CD4-positive, alpha-beta memory T cell (primary cell): ENCODE measurements at regions not wholly inside any gene's neighbourhood (a gene's known extent, or its start where the extent isn't known, plus 50 kb on each side); places are given as distances from the start of the nearest gene placed in this dataset.

ENCODE experiments used
- CTCF ChIA-PET: fragments of 350-600 bp; sonication (Branson Sonifier 250); formaldehyde crosslinking; loops from one replicate; lab custom pipeline; 2021; ENCODE audit warnings: inconsistent platforms; ENCODE audit not compliant: partially characterized antibody; lab: Charles Lee
- POLR2A ChIA-PET: fragments of 350-600 bp; sonication (Branson Sonifier 250); formaldehyde crosslinking; loops from one replicate; lab custom pipeline; 2021; ENCODE audit not compliant: partially characterized antibody; lab: Charles Lee
- DNase-seq, 5 donors: peaks; one replicate each; pipeline versions ENCODE4 v3.0.0 to v3.0.0-alpha.2; 2020 to 2022; ENCODE audit warnings: mixed read lengths in 1 of 5
- H3K27ac ChIP-seq: one replicate; pipeline ENCODE4 v1.7.0; 2013; ENCODE audit warnings: low read depth, low read length
- H3K27me3 ChIP-seq: 2 replicates; pipeline ENCODE4 v1.7.0; 2013; ENCODE audit warnings: mild to moderate bottlenecking, low read length, moderate library complexity; ENCODE audit not compliant: insufficient read depth
- H3K36me3 ChIP-seq: 2 replicates; pipeline ENCODE4 v1.7.0; 2013; ENCODE audit warnings: mild to moderate bottlenecking, low read length, moderate library complexity; ENCODE audit not compliant: insufficient read depth
- H3K4me1 ChIP-seq: 2 replicates; pipeline ENCODE4 v1.7.0; 2013; ENCODE audit warnings: mild to moderate bottlenecking, low read length, moderate library complexity; ENCODE audit not compliant: insufficient read depth
- H3K4me3 ChIP-seq, 2 donors: one replicate each; pipeline ENCODE4 v1.7.0; 2013; ENCODE audit warnings: low read length in 2 of 2, mild to moderate bottlenecking in 1 of 2
- H3K9me3 ChIP-seq, 2 donors: one replicate each; pipeline ENCODE4 v1.7.0; 2013; ENCODE audit warnings: low read length in 2 of 2, control low read depth in 1 of 2; ENCODE audit not compliant: control insufficient read depth in 1 of 2
- H3K27ac Mint-ChIP-seq, 7 donors: one replicate each; pipeline ENCODE4 v1.8.0; 2020 to 2021; ENCODE audit warnings: mixed read lengths in 7 of 7, mild to moderate bottlenecking in 6 of 7, inconsistent platforms in 3 of 7, moderate library complexity in 3 of 7
- H3K27me3 Mint-ChIP-seq, 2 donors: one replicate each; pipeline ENCODE4 v1.8.0; 2020 to 2021; ENCODE audit warnings: mixed read lengths in 2 of 2
- H3K36me3 Mint-ChIP-seq, 2 donors: one replicate each; pipeline ENCODE4 v1.8.0; 2020 to 2021; ENCODE audit warnings: mixed read lengths in 2 of 2, inconsistent platforms in 1 of 2, mild to moderate bottlenecking in 1 of 2
- H3K4me1 Mint-ChIP-seq, 4 donors: one replicate each; pipeline ENCODE4 v1.8.0; 2020 to 2021; ENCODE audit warnings: mixed read lengths in 4 of 4, mild to moderate bottlenecking in 1 of 4
- H3K4me3 Mint-ChIP-seq, 8 donors: one replicate each; pipeline ENCODE4 v1.8.0; 2020 to 2021; ENCODE audit warnings: mixed read lengths in 8 of 8, mild to moderate bottlenecking in 7 of 8, moderate library complexity in 6 of 8, inconsistent platforms in 3 of 8
- H3K9me3 Mint-ChIP-seq, 8 donors: one replicate each; pipeline ENCODE4 v1.8.0; 2020 to 2021; ENCODE audit warnings: mixed read lengths in 8 of 8, mild to moderate bottlenecking in 5 of 8, inconsistent platforms in 3 of 8, moderate library complexity in 1 of 8
- intact Hi-C: fragments of 100-400 bp; cut with micrococcal nuclease; formaldehyde crosslinking; loops from one replicate; pipeline ENCODE4 v1.15.1; 2023

GRCh38 chr10:10961072-10961471 lies 56.6 kb upstream of the CELF2 start:
- H3K9me3 Mint-ChIP-seq, result peaks cover 0 to 2% (median 0%) of the 10 kb centered on the region in 8 donors
- H3K4me3 ChIP-seq, result no peak overlapping the region
- no peaks in the 10 kb centered on the region for H3K36me3 ChIP-seq
- no peaks in the 10 kb centered on the region for H3K4me1 Mint-ChIP-seq
- H3K4me1 ChIP-seq, result no peaks in the 10 kb centered on the region
- intact Hi-C loops, result no loop called here
- H3K27ac Mint-ChIP-seq, result no peak overlapping the region
- no peaks in the 10 kb centered on the region for H3K9me3 ChIP-seq
- H3K36me3 Mint-ChIP-seq, result no peaks in the 10 kb centered on the region
- no peak for DNase-seq
- H3K27me3 Mint-ChIP-seq, result peaks cover 2 to 9% of the 10 kb centered on the region in 2 donors
- ChIA-PET CTCF (interaction anchor here (0.6 kb wide), 1 partner anchor 1240 kb away, joined by 3 read pairs; no protein-coding TSS in a partner anchor), POLR2A (interaction anchor here (0.6 kb wide), 1 partner anchor 364 kb away, joined by 3 read pairs; no protein-coding TSS in a partner anchor)
- no peak overlapping the region for H3K27ac ChIP-seq
- H3K4me3 Mint-ChIP-seq, result no peak overlapping the region
- H3K27me3 ChIP-seq, result no peaks in the 10 kb centered on the region

- peaks cover 4 to 8% of the 10 kb centered on the region in 2 donors for H3K27me3 Mint-ChIP-seq
- H3K36me3 ChIP-seq, result no peaks in the 10 kb centered on the region
- no peaks in the 10 kb centered on the region for H3K9me3 ChIP-seq
- H3K4me1 ChIP-seq, result no peaks in the 10 kb centered on the region
- ChIA-PET CTCF (no interaction called here), POLR2A (no interaction called here)
- H3K36me3 Mint-ChIP-seq, result no peaks in the 10 kb centered on the region
- no peaks in the 10 kb centered on the region for H3K27me3 ChIP-seq
- no peak overlapping the region for H3K4me3 ChIP-seq
- H3K9me3 Mint-ChIP-seq, result peaks cover 0 to 2% (median 0%) of the 10 kb centered on the region in 8 donors
- intact Hi-C loops, result no loop called here
- H3K4me3 Mint-ChIP-seq, result no peak overlapping the region
- H3K27ac Mint-ChIP-seq, result no peak overlapping the region
- H3K27ac ChIP-seq, result no peak overlapping the region
- DNase-seq, result no peak
- no peaks in the 10 kb centered on the region for H3K4me1 Mint-ChIP-seq
Observed at GRCh38 chr10:10967029-10967428, 50.6 kb upstream of the CELF2 start.

GRCh38 chr10:10967581-10968256 lies 50.0 kb upstream of the CELF2 start:
- Histone ChIP-seq H3K27ac (no peak overlapping the region), H3K36me3 (no peaks in the 10 kb centered on the region), H3K4me3 (no peak overlapping the region), H3K27me3 (no peaks in the 10 kb centered on the region), H3K9me3 (no peaks in the 10 kb centered on the region), H3K4me1 (no peaks in the 10 kb centered on the region)
- intact Hi-C loops, result no loop called here
- H3K4me3 Mint-ChIP-seq, result no peak overlapping the region
- H3K27me3 Mint-ChIP-seq, result peaks cover 9 to 14% of the 10 kb centered on the region in 2 donors
- no peaks in the 10 kb centered on the region for H3K4me1 Mint-ChIP-seq
- H3K36me3 Mint-ChIP-seq, result no peaks in the 10 kb centered on the region
- DNase-seq, result no peak
- ChIA-PET POLR2A (no interaction called here), CTCF (no interaction called here)
- H3K9me3 Mint-ChIP-seq, result peaks cover 0 to 2% (median 0%) of the 10 kb centered on the region in 8 donors
- no peak overlapping the region for H3K27ac Mint-ChIP-seq
